K562 (cell line): ENCODE measurements at regions not wholly inside any gene's neighbourhood (a gene's known extent, or its start where the extent isn't known, plus 50 kb on each side); places are given as distances from the start of the nearest gene placed in this dataset.

Experiments
- ATAC-seq: fragments of 200-7000 bp; cut with Tn5 transposase; 3 replicates; pipeline ENCODE4 v1.9.1; 2020; ENCODE audit warnings: moderate library complexity
- BruUV-seq: library from RNA; stranded (reverse); fragments of 400-500 nt; replicated peaks from 2 replicates; lab custom pipeline; 2021; lab: Mats Ljungman, UMichigan
- CTCF ChIA-PET: fragments of 300-600 bp; formaldehyde crosslinking; extraction: SDS; loops from one replicate; lab custom pipeline; 2021; ENCODE audit warnings: low intra/inter-chr PET ratio; lab: Yijun Ruan, JAX
- POLR2A ChIA-PET: fragments of 300-600, 350-650 bp; sonication (Branson Sonifier 250); formaldehyde crosslinking; extraction: SDS; loops from one replicate; lab custom pipeline; 2021; ENCODE audit warnings: antibody characterized with exemption, inconsistent platforms; lab: Yijun Ruan, JAX
- DNase-seq, 4 experiments: peaks; one replicate each; pipeline versions ENCODE4 v3.0.0 to v3.0.0-alpha.2; 2011 to 2018; ENCODE audit warnings: low spot score in 3 of 4, mixed read lengths in 3 of 4; ENCODE audit errors: extremely low read depth in 1 of 4
- FAIRE-seq: peaks from 2 replicates; lab custom pipeline; 2011; peaks lifted over from hg19 to GRCh38; lab: Jason Lieb, UNC
- H2AFZ ChIP-seq: 2 replicates; pipeline ENCODE4 v1.6.0; 2011; ENCODE audit warnings: low read depth, low read length, control low read depth, inconsistent platforms
- H3K27ac ChIP-seq: fragments of 200-600 bp; 3 replicates; pipeline ENCODE4 v1.8.0; 2011; ENCODE audit warnings: low read depth, mild to moderate bottlenecking, control low read depth, inconsistent platforms, low read length, moderate library complexity, mixed read lengths; ENCODE audit errors: extremely low read depth
- H3K27me3 ChIP-seq, 2 experiments: fragments of 300-600 bp in 1 of 2; 2 replicates in 1 of 2; 3 replicates in 1 of 2; pipeline versions ENCODE4 v1.6.0 to v1.8.0; 2011; ENCODE audit warnings: inconsistent platforms in 2 of 2, low read length in 2 of 2, mild to moderate bottlenecking in 1 of 2, mixed read lengths in 1 of 2, moderate library complexity in 1 of 2; ENCODE audit not compliant: control insufficient read depth in 2 of 2, insufficient read depth in 2 of 2
- H3K36me3 ChIP-seq: fragments of 300-600 bp; 3 replicates; pipeline ENCODE4 v1.8.0; 2011; ENCODE audit warnings: mild to moderate bottlenecking, low read length, inconsistent platforms; ENCODE audit not compliant: control insufficient read depth, insufficient read depth
- H3K4me1 ChIP-seq, 2 experiments: fragments of 200-600 bp in 1 of 2; replicated peaks in 1 of 2; 2 replicates in 1 of 2; 3 replicates in 1 of 2; pipeline versions ENCODE4 v1.5.1 to v1.8.0; 2011; ENCODE audit warnings: inconsistent platforms in 2 of 2, low read length in 2 of 2, mild to moderate bottlenecking in 1 of 2, mixed read lengths in 1 of 2, moderate library complexity in 1 of 2; ENCODE audit not compliant: control insufficient read depth in 2 of 2, insufficient read depth in 2 of 2
- H3K4me2 ChIP-seq: 2 replicates; pipeline ENCODE4 v1.6.1; 2011; ENCODE audit warnings: low read length, control low read depth, inconsistent platforms, mixed read lengths; ENCODE audit not compliant: insufficient read depth
- H3K4me3 ChIP-seq: fragments of 200-600 bp; sonication (generic), shearing (Covaris generic); 2 replicates; pipeline ENCODE4 v1.5.1; 2016; ENCODE audit warnings: control low read depth, inconsistent platforms
- H3K79me2 ChIP-seq: fragments of 200-600 bp; 3 replicates; pipeline ENCODE4 v1.8.0; 2011; ENCODE audit warnings: low read length, inconsistent platforms; ENCODE audit not compliant: control insufficient read depth, insufficient read depth
- H3K9ac ChIP-seq, 2 experiments: 2 replicates each; pipeline versions ENCODE4 v1.6.0 to v1.6.1; 2011; ENCODE audit warnings: low read depth in 2 of 2, low read length in 2 of 2, control low read depth in 1 of 2, inconsistent platforms in 1 of 2, mild to moderate bottlenecking in 1 of 2, mixed read lengths in 1 of 2; ENCODE audit not compliant: insufficient read depth in 1 of 2
- H3K9me1 ChIP-seq: one replicate; pipeline ENCODE4 v1.6.0; 2011; ENCODE audit warnings: inconsistent platforms, mild to moderate bottlenecking, low read length, moderate library complexity; ENCODE audit not compliant: control insufficient read depth, insufficient read depth
- H3K9me3 ChIP-seq: replicated peaks from 2 replicates; pipeline ENCODE4 v1.5.1; 2011; ENCODE audit warnings: low read depth, low read length, inconsistent platforms; ENCODE audit not compliant: control insufficient read depth, insufficient read depth
- H4K20me1 ChIP-seq: replicated peaks from 2 replicates; pipeline ENCODE4 v1.6.1; 2011; ENCODE audit warnings: low read length, inconsistent platforms, mixed read lengths; ENCODE audit not compliant: control insufficient read depth, insufficient read depth
- BCL6 ChIP-seq: fragments of 250-450 bp; sonication (Bioruptor Pico); IDR thresholded peaks from 2 replicates; pipeline ENCODE4 v1.4.0; 2020
- ID3 ChIP-seq, 2 experiments: fragments of 250-450 bp in 1 of 2; fragments of 450-650 bp in 1 of 2; sonication (Bioruptor Pico) in 1 of 2; IDR thresholded peaks; 2 replicates each; pipeline versions ENCODE4 v1.6.1 to v1.8.0; 2016 to 2021; ENCODE audit warnings: mild to moderate bottlenecking in 2 of 2, moderate library complexity in 2 of 2, missing compliant biosample characterization in 1 of 2, missing genetic modification characterization in 1 of 2
- JUND ChIP-seq, 2 experiments: IDR thresholded peaks; 2 replicates in 1 of 2; 3 replicates in 1 of 2; pipeline ENCODE4 v1.6.1; 2011; ENCODE audit warnings: borderline replicate concordance in 2 of 2, low read depth in 2 of 2, low read length in 2 of 2, improper control_type of control experiment in 1 of 2, missing biosample characterization in 1 of 2, missing genetic modification characterization in 1 of 2, missing genetic modification reagents in 1 of 2
- POLR2AphosphoS2 ChIP-seq: IDR thresholded peaks from 2 replicates; pipeline ENCODE4 v1.6.1; 2012; ENCODE audit warnings: low read length, improper control_type of control experiment
- U2AF1 ChIP-seq: fragments of 200-400 bp; formaldehyde crosslinking; optimal IDR thresholded peaks from 2 replicates; pipeline ENCODE3; 2017; ENCODE audit warnings: mild to moderate bottlenecking, low read depth, low read length, moderate library complexity
- ZBTB34 ChIP-seq: fragments of 250-450 bp; sonication (Bioruptor Pico); IDR thresholded peaks from 2 replicates; pipeline ENCODE4 v1.8.0; 2021; ENCODE audit warnings: mild to moderate bottlenecking, moderate library complexity
- ZNF316 ChIP-seq: fragments of 450-650 bp; IDR thresholded peaks from 2 replicates; pipeline ENCODE4 v1.6.1; 2016
- ZNF511 ChIP-seq: sonication (generic); formaldehyde crosslinking; IDR thresholded peaks from 2 replicates; pipeline ENCODE4 v1.8.0; 2022; ENCODE audit warnings: mild to moderate bottlenecking, missing genetic modification reagents
- ZNF717 ChIP-seq: fragments of 250-450 bp; sonication (Bioruptor Pico); IDR thresholded peaks from 2 replicates; pipeline ENCODE4 v1.5.0; 2021
- WGBS: fragments of 100-300 bp; shearing (Covaris generic); methylation state at CpG from one replicate; pipeline ENCODE4 v1.1.6; 2016; ENCODE audit warnings: low coverage, mixed read lengths; ENCODE audit not compliant: insufficient coverage; ENCODE audit errors: missing lambda C conversion rate; 5-methylcytosine and 5-hydroxymethylcytosine counted together
- in situ Hi-C: fragments of 300-500 bp; cut with MboI; formaldehyde crosslinking; loops from 4 replicates; pipeline ENCODE4 v1.15.0; 2018; ENCODE audit warnings: inconsistent platforms, mixed read lengths
- intact Hi-C: fragments of 100-400 bp; cut with micrococcal nuclease; formaldehyde crosslinking; loops from 2 replicates; pipeline ENCODE4 v1.14.2; 2022
- TF ChIP-seq, protein P1 (sequence below), 2 experiments: fragments of 450-650 bp; IDR thresholded peaks; 2 replicates each; pipeline ENCODE4 v1.6.1; 2016
- TF ChIP-seq, protein P2 (sequence below): sonication (generic); formaldehyde crosslinking; IDR thresholded peaks from 2 replicates; pipeline ENCODE4 v1.8.0; 2023; ENCODE audit warnings: mild to moderate bottlenecking, missing genetic modification reagents
- TF ChIP-seq, protein P3 (sequence below): fragments of 450-650 bp; conservative IDR thresholded peaks from 2 replicates; pipeline ENCODE4 v1.6.1; 2016; ENCODE audit warnings: missing genetic modification characterization, low read depth, mild to moderate bottlenecking, control low read depth, missing compliant biosample characterization
- TF ChIP-seq, protein P4 (sequence below): fragments of 450-650 bp; conservative IDR thresholded peaks from 2 replicates; pipeline ENCODE4 v1.6.1; 2016; ENCODE audit warnings: missing genetic modification characterization, low read depth, mild to moderate bottlenecking, missing compliant biosample characterization, moderate library complexity

GRCh38 chr5:91864962-91865361 is 481.8 kb upstream of the ARRDC3 start (continued):
- no peak for TF ChIP-seq JUND (IDR thresholded peaks at IDR 0.05; ENCODE audit: borderline replicate concordance, low read depth, low read length)
- TF ChIP-seq JUND (tag; IDR thresholded peaks at IDR 0.05; ENCODE audit: borderline replicate concordance, low read depth, low read length): no peak
- no peak for TF ChIP-seq U2AF1
- no peak for TF ChIP-seq POLR2AphosphoS2
- no peak for TF ChIP-seq BCL6 (CRISPR knock-in tag)
- TF ChIP-seq, protein P1, sequence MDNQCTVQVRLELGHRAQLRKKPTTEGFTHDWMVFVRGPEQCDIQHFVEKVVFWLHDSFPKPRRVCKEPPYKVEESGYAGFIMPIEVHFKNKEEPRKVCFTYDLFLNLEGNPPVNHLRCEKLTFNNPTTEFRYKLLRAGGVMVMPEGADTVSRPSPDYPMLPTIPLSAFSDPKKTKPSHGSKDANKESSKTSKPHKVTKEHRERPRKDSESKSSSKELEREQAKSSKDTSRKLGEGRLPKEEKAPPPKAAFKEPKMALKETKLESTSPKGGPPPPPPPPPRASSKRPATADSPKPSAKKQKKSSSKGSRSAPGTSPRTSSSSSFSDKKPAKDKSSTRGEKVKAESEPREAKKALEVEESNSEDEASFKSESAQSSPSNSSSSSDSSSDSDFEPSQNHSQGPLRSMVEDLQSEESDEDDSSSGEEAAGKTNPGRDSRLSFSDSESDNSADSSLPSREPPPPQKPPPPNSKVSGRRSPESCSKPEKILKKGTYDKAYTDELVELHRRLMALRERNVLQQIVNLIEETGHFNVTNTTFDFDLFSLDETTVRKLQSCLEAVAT (IDR thresholded peaks at IDR 0.05): no peak
- TF ChIP-seq, protein P2, sequence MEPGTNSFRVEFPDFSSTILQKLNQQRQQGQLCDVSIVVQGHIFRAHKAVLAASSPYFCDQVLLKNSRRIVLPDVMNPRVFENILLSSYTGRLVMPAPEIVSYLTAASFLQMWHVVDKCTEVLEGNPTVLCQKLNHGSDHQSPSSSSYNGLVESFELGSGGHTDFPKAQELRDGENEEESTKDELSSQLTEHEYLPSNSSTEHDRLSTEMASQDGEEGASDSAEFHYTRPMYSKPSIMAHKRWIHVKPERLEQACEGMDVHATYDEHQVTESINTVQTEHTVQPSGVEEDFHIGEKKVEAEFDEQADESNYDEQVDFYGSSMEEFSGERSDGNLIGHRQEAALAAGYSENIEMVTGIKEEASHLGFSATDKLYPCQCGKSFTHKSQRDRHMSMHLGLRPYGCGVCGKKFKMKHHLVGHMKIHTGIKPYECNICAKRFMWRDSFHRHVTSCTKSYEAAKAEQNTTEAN: no peak

- Histone ChIP-seq H4K20me1 (no peaks in the 10 kb centered on the region), H3K79me2 (no peaks in the 10 kb centered on the region), H3K27me3 (no peaks in the 10 kb centered on the region), H2AFZ (no peak overlapping the region), H3K9me1 (no peaks in the 10 kb centered on the region), H3K4me3 (no peak overlapping the region), H3K9me3 (no peaks in the 10 kb centered on the region; the same call in 1 of the 2 replicates), H3K4me1 (no peaks in the 10 kb centered on the region), H3K27ac (no peak overlapping the region), H3K4me2 (no peak overlapping the region), H3K9ac (no peak overlapping the region), H3K36me3 (no peaks in the 10 kb centered on the region)
- ChIA-PET POLR2A (no interaction called here), CTCF (no interaction called here)
- FAIRE-seq (no peak), ATAC-seq (no peak), DNase-seq (no peak)
- 0% methylated on average over 2 of the region's 2 CpGs for WGBS
- in situ Hi-C loops: no loop called here
- BruUV-seq: no TSS peak
- intact Hi-C loops: no loop called here
- TF ChIP-seq ZNF717 (CRISPR knock-in tag) (no peak), ZNF316 (no peak), ZBTB34 (CRISPR knock-in tag) (no peak), ZNF511 (CRISPR knock-in tag) (no peak), ID3 (CRISPR knock-in tag; IDR thresholded peaks at IDR 0.05) (no peak), ID3 (tag; IDR thresholded peaks at IDR 0.05) (no peak)
- TF ChIP-seq, protein P3, sequence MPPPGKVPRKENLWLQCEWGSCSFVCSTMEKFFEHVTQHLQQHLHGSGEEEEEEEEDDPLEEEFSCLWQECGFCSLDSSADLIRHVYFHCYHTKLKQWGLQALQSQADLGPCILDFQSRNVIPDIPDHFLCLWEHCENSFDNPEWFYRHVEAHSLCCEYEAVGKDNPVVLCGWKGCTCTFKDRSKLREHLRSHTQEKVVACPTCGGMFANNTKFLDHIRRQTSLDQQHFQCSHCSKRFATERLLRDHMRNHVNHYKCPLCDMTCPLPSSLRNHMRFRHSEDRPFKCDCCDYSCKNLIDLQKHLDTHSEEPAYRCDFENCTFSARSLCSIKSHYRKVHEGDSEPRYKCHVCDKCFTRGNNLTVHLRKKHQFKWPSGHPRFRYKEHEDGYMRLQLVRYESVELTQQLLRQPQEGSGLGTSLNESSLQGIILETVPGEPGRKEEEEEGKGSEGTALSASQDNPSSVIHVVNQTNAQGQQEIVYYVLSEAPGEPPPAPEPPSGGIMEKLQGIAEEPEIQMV: no peak
- TF ChIP-seq, protein P4, sequence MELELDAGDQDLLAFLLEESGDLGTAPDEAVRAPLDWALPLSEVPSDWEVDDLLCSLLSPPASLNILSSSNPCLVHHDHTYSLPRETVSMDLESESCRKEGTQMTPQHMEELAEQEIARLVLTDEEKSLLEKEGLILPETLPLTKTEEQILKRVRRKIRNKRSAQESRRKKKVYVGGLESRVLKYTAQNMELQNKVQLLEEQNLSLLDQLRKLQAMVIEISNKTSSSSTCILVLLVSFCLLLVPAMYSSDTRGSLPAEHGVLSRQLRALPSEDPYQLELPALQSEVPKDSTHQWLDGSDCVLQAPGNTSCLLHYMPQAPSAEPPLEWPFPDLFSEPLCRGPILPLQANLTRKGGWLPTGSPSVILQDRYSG (tag): no peak
These were observed 468.6 kb upstream of the ARRDC3 start for GRCh38 chr5:91851670-91852069.
